ENCODE measurements at regions not wholly inside any gene's neighbourhood (a gene's known extent, or its start where the extent isn't known, plus 50 kb on each side); places are given as distances from the start of the nearest gene placed in this dataset.
A peak's percentile ranks its signal among the peaks of the same experiment; 100 is the strongest.

GRCh38 chr4:26061248-26061986 is 147.4 kb downstream of the SMIM20 start:
- Histone ChIP-seq H3K9ac (ENCODE audit: control insufficient read depth, insufficient read depth, low read length) (no peak overlapping the region), H3K9me3 (replicated peaks; ENCODE audit: control insufficient read depth, insufficient read depth, low read length) (no peaks in the 10 kb centered on the region; the same call in 2 of the 3 replicates), H3K36me3 (ENCODE audit: control insufficient read depth in 2 of 2, insufficient read depth in 2 of 2, low read length in 1 of 2) (no peaks in the 10 kb centered on the region), H3K4me2 (ENCODE audit: control insufficient read depth, insufficient read depth) (no peak overlapping the region), H3K27me3 (replicated peaks in 1 of 2; ENCODE audit: control insufficient read depth in 2 of 2, insufficient read depth in 2 of 2, low read length in 1 of 2) (no peaks in the 10 kb centered on the region; a peak in 3 of 4 replicates), H2AFZ (ENCODE audit: control insufficient read depth, low read depth, low read length) (no peak overlapping the region), H3K27ac (ENCODE audit: control insufficient read depth, insufficient read depth) (no peak overlapping the region), H3K79me2 (ENCODE audit: control insufficient read depth, insufficient read depth, low read length) (no peaks in the 10 kb centered on the region), H3K4me3 (no peak overlapping the region), H4K20me1 (ENCODE audit: control insufficient read depth, insufficient read depth) (no peaks in the 10 kb centered on the region), H3K4me1 (ENCODE audit: control insufficient read depth, insufficient read depth, low read length) (peaks cover 9% of the 10 kb centered on the region; the same call in 1 of the 2 replicates)
- DNase-seq (ENCODE audit: low read depth, low spot score) (no peak), FAIRE-seq (no peak), ATAC-seq (peak; percentile 96)
- 43% methylated on average over 7 of the region's 7 CpGs for whole genome bisulfite sequencing (ENCODE audit: insufficient coverage, insufficient replicate concordance, low lambda C conversion rate, missing lambda C conversion rate)
- ChIA-PET CTCF (interaction anchor here (0.6 to 13.0 kb wide), 36 partner anchors 8 to 946 kb away, joined by 3 to 150 read pairs (median 4); partner anchors contain the start of gene RBPJ), SMC1A (ENCODE audit: uncharacterized antibody, unreplicated experiment) (interaction anchor here (0.6 to 3.2 kb wide), 19 partner anchors 12 to 349 kb away, joined by 3 to 24 read pairs (median 5); no protein-coding TSS in a partner anchor), POLR2A (no interaction called here), RAD21 (ENCODE audit: unreplicated experiment) (interaction anchor here (0.6 to 2.5 kb wide), 14 partner anchors 13 to 366 kb away, joined by 3 to 12 read pairs (median 4); no protein-coding TSS in a partner anchor)
- in situ Hi-C loops (cut with MboI), result no loop called here
- intact Hi-C loops (cut with micrococcal nuclease; ENCODE audit: unreplicated experiment), result loop anchor here (1.0 to 5.0 kb wide), 2 partner anchors 116 to 349 kb away; no protein-coding TSS in a partner anchor
- BruUV-seq (replicated peaks), result no TSS peak
- TF ChIP-seq YY1 (IDR thresholded peaks at IDR 0.05; ENCODE audit: low read depth, low read length) (peak; percentile 57; the same call in 1 of the 2 replicates), SMC3 (IDR thresholded peaks at IDR 0.05; ENCODE audit: borderline replicate concordance, low read length) (peak; percentile 87), FOXK2 (IDR thresholded peaks at IDR 0.05) (no peak), ETV6 (conservative IDR thresholded peaks at IDR 0.05 in 1 of 2, IDR thresholded peaks at IDR 0.05 in 1 of 2; ENCODE audit: borderline replicate concordance in 1 of 2, low read depth in 1 of 2) (no peak), MEF2A (IDR thresholded peaks at IDR 0.05; ENCODE audit: insufficient read depth, low read depth, low read length) (no peak), DPF2 (IDR thresholded peaks at IDR 0.05) (no peak), E4F1 (IDR thresholded peaks at IDR 0.05; ENCODE audit: borderline replicate concordance, partially characterized antibody) (no peak), SMARCA5 (IDR thresholded peaks at IDR 0.05) (0 out of 2 replicates have a peak, but pooled peaks have one; percentile 21), CHD1 (IDR thresholded peaks at IDR 0.05; ENCODE audit: low read depth, low read length) (no peak), ZBED1 (IDR thresholded peaks at IDR 0.05; ENCODE audit: borderline replicate concordance) (no peak), NR2F1 (conservative IDR thresholded peaks at IDR 0.05) (no peak), STAT1 (conservative IDR thresholded peaks at IDR 0.05) (no peak), KAT2A (conservative IDR thresholded peaks at IDR 0.05; ENCODE audit: control insufficient read depth, low read depth, low read length) (no peak)
- TF ChIP-seq, protein P1, sequence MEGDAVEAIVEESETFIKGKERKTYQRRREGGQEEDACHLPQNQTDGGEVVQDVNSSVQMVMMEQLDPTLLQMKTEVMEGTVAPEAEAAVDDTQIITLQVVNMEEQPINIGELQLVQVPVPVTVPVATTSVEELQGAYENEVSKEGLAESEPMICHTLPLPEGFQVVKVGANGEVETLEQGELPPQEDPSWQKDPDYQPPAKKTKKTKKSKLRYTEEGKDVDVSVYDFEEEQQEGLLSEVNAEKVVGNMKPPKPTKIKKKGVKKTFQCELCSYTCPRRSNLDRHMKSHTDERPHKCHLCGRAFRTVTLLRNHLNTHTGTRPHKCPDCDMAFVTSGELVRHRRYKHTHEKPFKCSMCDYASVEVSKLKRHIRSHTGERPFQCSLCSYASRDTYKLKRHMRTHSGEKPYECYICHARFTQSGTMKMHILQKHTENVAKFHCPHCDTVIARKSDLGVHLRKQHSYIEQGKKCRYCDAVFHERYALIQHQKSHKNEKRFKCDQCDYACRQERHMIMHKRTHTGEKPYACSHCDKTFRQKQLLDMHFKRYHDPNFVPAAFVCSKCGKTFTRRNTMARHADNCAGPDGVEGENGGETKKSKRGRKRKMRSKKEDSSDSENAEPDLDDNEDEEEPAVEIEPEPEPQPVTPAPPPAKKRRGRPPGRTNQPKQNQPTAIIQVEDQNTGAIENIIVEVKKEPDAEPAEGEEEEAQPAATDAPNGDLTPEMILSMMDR (IDR thresholded peaks at IDR 0.05 in 2 of 3, conservative IDR thresholded peaks at IDR 0.05 in 1 of 3; ENCODE audit: control insufficient read depth in 2 of 3, extremely low read depth in 1 of 3, insufficient read depth in 1 of 3, low read depth in 3 of 3, low read length in 3 of 3), result peak; percentile 64 to 76 (median 76); a peak in 5 of 6 replicates
- TF ChIP-seq, protein P2, sequence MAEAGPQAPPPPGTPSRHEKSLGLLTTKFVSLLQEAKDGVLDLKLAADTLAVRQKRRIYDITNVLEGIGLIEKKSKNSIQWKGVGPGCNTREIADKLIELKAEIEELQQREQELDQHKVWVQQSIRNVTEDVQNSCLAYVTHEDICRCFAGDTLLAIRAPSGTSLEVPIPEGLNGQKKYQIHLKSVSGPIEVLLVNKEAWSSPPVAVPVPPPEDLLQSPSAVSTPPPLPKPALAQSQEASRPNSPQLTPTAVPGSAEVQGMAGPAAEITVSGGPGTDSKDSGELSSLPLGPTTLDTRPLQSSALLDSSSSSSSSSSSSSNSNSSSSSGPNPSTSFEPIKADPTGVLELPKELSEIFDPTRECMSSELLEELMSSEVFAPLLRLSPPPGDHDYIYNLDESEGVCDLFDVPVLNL (IDR thresholded peaks at IDR 0.05; ENCODE audit: low read depth, low read length), result no peak
- TF ChIP-seq, protein P3, sequence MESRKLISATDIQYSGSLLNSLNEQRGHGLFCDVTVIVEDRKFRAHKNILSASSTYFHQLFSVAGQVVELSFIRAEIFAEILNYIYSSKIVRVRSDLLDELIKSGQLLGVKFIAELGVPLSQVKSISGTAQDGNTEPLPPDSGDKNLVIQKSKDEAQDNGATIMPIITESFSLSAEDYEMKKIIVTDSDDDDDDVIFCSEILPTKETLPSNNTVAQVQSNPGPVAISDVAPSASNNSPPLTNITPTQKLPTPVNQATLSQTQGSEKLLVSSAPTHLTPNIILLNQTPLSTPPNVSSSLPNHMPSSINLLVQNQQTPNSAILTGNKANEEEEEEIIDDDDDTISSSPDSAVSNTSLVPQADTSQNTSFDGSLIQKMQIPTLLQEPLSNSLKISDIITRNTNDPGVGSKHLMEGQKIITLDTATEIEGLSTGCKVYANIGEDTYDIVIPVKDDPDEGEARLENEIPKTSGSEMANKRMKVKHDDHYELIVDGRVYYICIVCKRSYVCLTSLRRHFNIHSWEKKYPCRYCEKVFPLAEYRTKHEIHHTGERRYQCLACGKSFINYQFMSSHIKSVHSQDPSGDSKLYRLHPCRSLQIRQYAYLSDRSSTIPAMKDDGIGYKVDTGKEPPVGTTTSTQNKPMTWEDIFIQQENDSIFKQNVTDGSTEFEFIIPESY (IDR thresholded peaks at IDR 0.05), result 0 out of 2 replicates have a peak, but pooled peaks have one; percentile 27
